Stimulated activated CD8-positive, alpha-beta memory T cell treated with anti-CD3 and anti-CD28 coated beads, Interleukin-2, amount 100 ng/mL, for 1 hour (primary cell): ENCODE measurements at regions not wholly inside any gene's neighbourhood (a gene's known extent, or its start where the extent isn't known, plus 50 kb on each side); places are given as distances from the start of the nearest gene placed in this dataset.

Source experiments
- DNase-seq, 2 donors: peaks; one replicate each; pipeline ENCODE4 v3.0.0-alpha.2; 2020; ENCODE audit warnings: low read depth in 2 of 2

DNA sequence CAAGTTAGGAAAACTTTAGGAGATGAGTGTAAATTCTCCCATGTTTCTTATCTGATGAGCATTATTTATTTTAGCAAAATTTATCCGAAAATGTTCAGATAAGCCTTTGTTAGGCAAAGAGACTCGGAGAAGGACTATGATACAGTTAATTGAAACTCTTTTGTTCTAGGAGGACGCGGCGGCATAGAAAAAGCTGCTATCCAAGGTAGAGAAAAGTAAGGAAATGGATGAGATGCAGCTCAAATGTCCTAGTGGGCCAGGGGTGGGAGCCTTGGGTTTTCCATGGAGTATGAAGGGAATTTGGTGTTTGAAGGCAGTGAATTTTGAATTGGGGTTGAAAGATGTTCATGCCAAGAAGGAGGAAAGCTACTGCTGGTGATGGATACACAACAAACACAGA is 1504.5 kb downstream of the AACS start:
- no peak for DNase-seq

DNA sequence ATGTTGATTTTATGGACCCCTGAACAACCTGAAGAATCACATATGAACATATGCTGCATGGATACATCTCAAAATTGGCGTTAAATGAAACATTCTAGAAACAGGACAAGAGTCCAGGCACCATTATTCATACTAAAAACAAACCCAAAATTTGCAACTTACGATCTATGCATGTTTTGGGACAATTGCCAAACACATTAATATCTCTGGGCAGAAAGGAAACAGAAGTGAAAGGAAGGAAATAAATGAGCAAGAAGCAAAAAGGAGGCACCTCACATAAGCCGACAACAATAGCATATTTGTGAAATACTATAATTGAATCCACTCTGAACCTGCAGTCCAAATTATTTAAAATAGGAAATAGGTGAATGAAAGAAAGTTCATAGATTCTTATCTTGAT is 1505.3 kb downstream of the AACS start:
- no peak for DNase-seq

- DNase-seq: no peak
Observed at GRCh38 chr12:126572170-126572569, 1506.9 kb downstream of the AACS start.

DNA sequence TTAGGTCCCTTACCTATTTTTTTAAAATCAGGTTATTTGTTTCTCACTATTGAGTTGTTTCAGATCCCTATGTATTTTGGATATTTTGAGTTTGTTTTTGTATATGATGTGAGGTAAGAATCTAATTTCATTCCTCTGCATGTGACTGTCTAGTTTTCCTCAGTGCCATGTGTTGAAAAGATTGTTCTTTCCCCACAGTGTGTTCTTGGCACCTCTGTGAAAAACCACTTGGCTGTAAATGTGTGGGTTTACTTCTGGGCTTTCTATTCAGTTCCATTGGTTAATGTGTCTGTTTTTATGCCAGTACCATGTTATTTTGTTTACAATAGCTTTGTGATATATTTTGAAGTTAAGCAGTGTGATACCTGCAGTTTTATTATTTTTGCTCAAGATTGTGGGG is 1516.4 kb downstream of the AACS start:
- no peak for DNase-seq

DNA sequence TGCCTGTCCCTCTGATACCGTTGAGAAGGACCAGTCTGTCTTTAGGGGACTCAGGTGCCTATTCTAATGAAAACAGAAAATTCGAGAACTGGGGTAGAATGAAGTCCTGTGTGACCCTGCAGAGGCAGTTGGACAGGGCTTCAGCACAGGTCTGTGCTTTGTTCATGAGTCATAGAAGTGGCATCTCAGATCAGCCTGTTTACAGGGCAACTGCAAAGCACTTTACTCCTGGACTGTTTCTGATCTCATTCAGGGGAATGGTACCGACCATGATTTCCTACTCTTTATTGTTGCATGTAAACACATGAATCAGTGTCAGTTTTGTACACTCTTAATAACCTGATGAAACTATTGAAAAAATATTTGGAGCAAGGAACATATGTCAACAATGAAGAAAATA is 1517.0 kb downstream of the AACS start:
- DNase-seq: no peak

DNA sequence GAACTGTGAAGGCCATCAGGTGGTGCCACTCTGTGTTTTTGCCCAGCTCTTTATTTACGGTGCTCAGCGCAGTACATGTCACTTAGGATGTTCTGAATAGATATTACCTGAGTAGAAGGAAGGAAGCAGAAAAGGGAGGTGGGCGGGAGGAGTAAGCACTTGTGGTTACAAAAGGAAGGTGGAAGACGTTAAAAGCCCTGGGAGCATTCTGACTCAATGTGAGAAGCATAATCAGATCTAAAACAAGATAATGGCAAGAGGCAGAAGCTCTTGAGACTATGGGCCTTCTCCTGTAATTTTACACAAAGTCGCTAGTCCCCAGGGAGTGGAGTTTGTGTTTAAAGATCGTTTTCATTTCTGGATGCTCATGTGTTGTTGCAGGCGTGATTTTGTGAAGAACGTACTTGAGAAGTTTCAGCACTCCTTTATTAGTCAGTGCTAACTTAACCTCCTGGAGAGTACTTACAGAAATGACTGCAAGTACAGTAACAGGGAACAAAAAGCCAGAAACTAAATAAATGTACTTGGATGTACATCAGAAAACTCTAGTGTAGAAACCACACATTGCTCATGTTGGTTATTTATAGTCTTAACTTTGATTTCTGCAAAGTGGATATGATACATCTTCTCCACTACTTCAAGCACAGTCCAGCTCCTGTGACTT is 1523.5 kb downstream of the AACS start:
- DNase-seq: no peak

- DNase-seq: no peak
Observed at GRCh38 chr12:126591533-126591932, 1526.3 kb downstream of the AACS start.

GRCh38 chr12:126601184-126602170 is 1536.2 kb downstream of the AACS start:
- DNase-seq: no peak

GRCh38 chr12:126602612-126603011 is 1537.4 kb downstream of the AACS start:
- no peak for DNase-seq

- DNase-seq: no peak
Observed at GRCh38 chr12:126607157-126607556, 1541.9 kb downstream of the AACS start.

GRCh38 chr12:126607867-126608266 is 1542.6 kb downstream of the AACS start:
- no peak for DNase-seq

GRCh38 chr12:126608607-126609175 is 1543.5 kb downstream of the AACS start:
- no peak for DNase-seq

GRCh38 chr12:126616441-126616840 is 1551.2 kb downstream of the AACS start:
- DNase-seq: no peak

DNA sequence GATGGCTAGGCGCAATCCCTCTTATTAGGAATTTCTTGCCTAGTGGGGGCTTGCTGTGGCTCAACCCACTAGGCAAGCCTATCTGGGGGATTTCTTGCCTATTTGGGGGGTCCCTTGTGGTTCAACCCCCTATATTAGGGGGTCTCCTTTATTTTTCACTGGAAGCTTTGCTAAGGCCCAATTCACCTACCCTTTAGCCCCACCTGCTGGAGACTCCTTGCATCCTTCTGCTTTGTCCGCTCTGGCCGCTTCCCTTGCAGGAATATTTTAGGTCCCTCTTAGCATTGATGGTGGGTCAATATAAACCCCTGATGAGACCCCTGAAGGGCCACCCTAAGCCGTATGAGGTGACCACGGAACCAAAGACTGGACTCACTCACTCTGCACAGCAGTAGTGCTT is 1552.1 kb downstream of the AACS start:
- no peak for DNase-seq

- no peak for DNase-seq
Observed at GRCh38 chr12:126627596-126627995, 1562.4 kb downstream of the AACS start.

GRCh38 chr12:126636821-126637220 is 1571.6 kb downstream of the AACS start:
- DNase-seq: no peak

DNA sequence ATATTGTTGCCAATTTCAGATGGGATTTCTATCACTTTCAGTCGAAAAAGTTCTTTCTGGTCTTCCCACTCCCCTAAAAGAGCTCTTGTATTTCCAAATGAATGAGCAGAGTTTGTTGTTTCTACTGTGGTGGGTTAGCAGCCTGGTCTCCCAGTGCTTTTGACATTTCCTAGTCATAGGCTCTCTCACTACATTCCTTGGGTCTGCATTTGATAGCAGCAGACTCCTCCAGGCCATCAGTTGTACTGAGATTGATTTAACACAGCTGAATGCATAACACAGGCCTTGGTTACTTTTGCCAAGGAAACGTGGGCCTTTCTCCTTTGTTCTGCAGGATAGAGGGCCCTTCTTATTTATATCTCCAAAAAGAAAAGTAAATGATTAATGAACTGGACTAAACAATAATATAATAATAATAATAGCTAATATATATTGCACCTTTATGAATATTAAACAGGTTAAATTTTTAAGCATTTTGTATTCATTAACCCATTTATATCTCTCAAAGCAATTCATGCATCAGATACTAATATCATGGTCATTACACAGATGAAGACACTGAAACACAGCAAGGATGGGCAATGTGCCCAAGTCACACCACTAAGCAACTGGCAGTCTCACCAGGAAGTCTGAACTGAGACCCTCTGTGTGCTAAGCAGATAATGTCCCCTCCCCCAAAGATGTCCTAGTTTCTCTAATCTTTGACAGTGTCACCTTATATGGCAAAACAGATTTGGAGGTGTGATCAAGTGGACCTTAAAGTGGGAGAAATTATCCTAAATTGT is 1579.2 kb downstream of the AACS start:
- no peak for DNase-seq

- no peak for DNase-seq
Observed at GRCh38 chr12:126648074-126648473, 1582.8 kb downstream of the AACS start.

DNA sequence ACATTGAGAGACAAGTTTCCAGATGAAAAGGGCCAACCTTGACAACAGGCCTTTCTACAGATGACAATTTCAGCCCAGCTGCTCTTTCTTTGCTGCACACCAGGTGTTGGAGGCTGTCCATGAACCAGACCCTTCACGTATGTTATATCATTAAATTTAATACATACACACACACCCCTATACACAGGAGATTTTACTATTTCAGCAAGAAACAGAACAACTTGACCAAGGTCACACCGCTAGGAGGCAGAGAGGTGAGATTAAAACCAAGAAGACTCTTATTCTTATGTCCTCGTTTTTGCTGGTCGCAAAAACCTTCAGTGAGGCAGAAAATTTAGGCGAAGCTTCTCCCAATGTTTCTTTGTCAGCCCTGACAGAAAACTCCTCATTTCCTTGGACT is 1585.9 kb downstream of the AACS start:
- DNase-seq: no peak

- no peak for DNase-seq
Observed at GRCh38 chr12:126663304-126664094, 1598.3 kb downstream of the AACS start.

DNA sequence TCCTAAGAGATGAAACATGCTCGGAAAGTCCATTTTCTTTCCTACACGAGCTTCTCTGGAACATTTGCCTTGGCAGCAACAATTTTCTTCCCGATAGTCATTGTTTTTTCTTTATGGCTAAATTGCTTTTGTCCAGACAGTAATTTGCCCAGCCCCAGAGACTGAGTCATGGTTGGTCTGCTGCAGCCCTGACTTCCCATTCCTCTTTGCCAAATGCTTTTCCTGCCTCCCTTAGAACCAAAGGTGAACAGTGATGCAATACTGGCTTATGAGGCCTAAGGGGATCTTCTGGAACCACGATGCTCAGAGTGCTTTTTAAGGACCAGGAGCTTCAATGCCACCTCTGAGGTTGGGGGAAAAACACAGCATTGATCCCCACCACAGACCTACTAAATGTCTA is 1599.6 kb upstream of the TMEM132C start:
- no peak for DNase-seq
